GM20000 (cell line): ENCODE measurements at regions not wholly inside any gene's neighbourhood (a gene's known extent, or its start where the extent isn't known, plus 50 kb on each side); places are given as distances from the start of the nearest gene placed in this dataset.

Experiments
- DNase-seq: peaks from one replicate; pipeline ENCODE4 v3.0.0; 2012; ENCODE audit warnings: low spot score
- TF ChIP-seq, protein P1 (sequence below): IDR thresholded peaks from 2 replicates; pipeline ENCODE4 v1.5.1; 2012; ENCODE audit warnings: mild to moderate bottlenecking, control low read depth; ENCODE audit errors: extremely low read depth, missing control alignments

DNA sequence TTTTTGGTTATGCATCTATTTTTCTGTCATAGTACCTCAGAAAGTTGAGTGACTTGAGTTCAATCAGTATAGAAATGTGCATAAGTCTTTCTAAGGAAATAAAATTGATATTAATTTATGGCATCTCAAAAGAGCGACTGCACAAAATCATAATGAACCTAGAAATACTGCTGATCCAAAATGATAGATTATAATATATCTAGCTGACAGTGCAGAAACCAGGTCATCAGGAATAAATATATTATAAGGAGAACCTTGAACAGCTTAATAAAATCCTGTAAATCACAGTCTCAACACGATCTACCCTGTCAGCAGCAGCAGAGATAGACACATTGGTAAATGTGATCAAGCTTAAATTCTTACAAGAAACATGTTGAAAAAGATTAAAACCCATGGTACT, 1106.6 kb upstream of the CDH18 start:
- TF ChIP-seq, protein P1, sequence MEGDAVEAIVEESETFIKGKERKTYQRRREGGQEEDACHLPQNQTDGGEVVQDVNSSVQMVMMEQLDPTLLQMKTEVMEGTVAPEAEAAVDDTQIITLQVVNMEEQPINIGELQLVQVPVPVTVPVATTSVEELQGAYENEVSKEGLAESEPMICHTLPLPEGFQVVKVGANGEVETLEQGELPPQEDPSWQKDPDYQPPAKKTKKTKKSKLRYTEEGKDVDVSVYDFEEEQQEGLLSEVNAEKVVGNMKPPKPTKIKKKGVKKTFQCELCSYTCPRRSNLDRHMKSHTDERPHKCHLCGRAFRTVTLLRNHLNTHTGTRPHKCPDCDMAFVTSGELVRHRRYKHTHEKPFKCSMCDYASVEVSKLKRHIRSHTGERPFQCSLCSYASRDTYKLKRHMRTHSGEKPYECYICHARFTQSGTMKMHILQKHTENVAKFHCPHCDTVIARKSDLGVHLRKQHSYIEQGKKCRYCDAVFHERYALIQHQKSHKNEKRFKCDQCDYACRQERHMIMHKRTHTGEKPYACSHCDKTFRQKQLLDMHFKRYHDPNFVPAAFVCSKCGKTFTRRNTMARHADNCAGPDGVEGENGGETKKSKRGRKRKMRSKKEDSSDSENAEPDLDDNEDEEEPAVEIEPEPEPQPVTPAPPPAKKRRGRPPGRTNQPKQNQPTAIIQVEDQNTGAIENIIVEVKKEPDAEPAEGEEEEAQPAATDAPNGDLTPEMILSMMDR: no peak
- no peak for DNase-seq

DNA sequence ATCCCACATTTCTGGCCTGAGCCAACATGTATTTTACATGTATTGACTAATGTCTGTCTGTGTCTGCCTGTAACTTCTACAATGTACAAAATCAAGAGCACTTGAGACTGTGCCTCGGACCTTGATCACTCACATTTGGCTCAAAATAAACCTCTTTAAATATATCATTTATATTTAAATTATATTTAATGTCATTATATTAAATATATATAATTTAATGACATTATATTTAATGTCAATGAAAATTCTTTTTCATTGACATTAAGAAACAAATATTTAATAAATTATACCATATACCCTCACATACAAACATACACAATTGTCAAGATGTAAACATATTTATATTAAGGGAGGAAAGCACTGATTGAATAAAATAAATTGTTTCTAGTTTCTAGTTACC, 1099.8 kb upstream of the CDH18 start:
- TF ChIP-seq, protein P1: no peak
- no peak for DNase-seq

DNA sequence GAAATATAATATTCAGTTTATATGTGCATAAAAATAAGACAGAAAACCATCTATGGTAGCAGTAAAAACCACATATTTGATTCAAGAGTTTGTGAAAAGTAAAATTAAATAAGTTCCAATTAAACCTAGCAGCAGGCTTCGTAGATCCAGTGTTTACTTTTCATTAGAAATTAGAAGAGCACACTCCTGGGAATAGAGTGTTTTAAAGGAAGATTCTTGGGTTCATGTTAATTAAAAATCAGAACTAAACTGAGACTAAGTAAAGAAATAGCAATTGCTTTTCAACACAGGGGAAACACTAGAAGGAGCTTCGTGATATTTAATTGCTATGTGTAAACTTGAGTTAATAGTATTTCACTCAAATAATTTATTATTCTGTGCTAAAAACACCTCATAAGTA, 1097.8 kb upstream of the CDH18 start:
- TF ChIP-seq, protein P1: no peak
- no peak for DNase-seq

DNA sequence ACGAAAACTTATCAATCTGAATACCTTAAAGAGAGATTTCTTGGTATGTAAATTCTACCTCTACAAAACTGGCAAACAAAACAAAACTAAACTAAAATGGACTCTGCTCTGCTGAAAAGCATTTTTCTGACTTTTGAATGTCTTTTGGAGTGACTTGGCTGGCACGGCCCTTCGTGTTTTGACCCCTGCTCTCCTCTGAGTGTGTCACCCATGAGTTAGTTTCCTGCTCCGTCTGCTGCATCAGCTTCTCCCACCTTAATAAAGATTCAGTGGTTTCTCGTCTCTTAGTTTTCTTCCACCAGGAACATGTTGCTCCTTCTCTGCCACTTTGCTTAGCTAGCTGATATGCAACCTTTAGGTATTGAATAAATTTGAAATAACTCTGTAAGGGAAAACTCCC, 1084.0 kb upstream of the CDH18 start:
- TF ChIP-seq, protein P1: no peak
- no peak for DNase-seq

DNA sequence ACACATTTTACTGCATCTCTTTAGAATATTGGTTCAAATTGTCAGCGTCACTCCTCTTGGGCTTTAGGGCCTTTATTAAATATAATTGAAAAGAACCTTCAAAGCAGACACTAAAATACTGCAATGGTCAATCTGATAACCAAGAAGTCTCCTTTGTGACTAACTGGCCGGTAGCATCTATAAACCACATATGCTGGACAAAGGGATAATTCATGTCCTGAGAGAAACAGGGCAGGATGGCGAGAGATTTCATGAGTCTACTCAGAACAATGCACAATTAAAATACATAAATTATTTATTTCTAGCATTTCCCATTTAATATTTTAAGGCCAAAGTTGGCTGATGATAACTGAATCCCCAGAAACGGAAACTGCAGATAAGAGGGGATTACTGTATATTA, 1083.4 kb upstream of the CDH18 start:
- DNase-seq: no peak
- TF ChIP-seq, protein P1: no peak

DNA sequence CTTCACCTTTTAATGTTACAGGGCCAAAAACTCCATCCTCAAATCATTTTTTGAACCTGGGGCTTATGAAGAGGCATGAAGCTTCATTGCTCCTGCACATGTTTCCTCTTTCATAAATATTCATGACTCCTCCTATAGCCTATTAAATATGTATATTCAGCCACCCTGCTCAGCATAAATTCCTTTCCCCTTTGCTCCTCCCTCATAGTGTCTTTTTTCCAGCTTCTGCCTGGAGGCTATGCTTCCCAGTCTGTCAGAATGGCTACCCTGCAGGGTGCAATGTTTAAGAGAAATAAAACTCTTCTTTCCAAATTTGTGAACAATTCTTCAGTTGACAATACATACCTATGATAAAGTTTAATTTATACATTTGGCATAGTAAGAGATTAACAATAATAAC, 1082.9 kb upstream of the CDH18 start:
- DNase-seq: no peak
- TF ChIP-seq, protein P1: no peak

DNA sequence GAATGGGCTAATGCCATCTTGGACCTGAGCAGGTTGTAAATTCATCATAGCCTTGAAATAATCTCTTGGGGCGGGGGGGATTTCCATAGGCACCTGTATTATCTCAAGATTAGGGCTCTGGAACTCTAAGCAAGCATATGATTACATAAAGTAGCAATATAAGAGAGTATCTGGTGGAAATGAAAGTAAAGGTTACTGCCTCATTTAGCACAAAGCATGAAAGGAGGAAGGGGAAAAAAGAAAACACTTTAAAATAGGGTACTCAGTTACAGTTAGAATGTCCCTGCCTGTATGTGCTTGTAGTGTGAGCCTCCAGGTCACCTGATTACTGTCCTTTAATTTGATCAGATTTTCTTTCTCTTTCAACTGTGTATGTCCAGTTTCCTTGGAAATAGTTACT, 1079.7 kb upstream of the CDH18 start:
- DNase-seq: no peak
- TF ChIP-seq, protein P1: no peak
